Loucy (cell line): ENCODE measurements at regions not wholly inside any gene's neighbourhood (a gene's known extent, or its start where the extent isn't known, plus 50 kb on each side); places are given as distances from the start of the nearest gene placed in this dataset.

Experiments
- EZH2phosphoT487 ChIP-seq: fragments of 200-600 bp; IDR thresholded peaks from 2 replicates; pipeline ENCODE4 v1.6.1; 2018; ENCODE audit warnings: antibody characterized with exemption, mild to moderate bottlenecking, moderate library complexity, borderline replicate concordance
- TF ChIP-seq, protein P1 (sequence below): fragments of 200-600 bp; sonication (generic); conservative IDR thresholded peaks from 2 replicates; pipeline ENCODE4 v1.5.1; 2014; ENCODE audit warnings: mild to moderate bottlenecking, antibody characterized with exemption, low read length

DNA sequence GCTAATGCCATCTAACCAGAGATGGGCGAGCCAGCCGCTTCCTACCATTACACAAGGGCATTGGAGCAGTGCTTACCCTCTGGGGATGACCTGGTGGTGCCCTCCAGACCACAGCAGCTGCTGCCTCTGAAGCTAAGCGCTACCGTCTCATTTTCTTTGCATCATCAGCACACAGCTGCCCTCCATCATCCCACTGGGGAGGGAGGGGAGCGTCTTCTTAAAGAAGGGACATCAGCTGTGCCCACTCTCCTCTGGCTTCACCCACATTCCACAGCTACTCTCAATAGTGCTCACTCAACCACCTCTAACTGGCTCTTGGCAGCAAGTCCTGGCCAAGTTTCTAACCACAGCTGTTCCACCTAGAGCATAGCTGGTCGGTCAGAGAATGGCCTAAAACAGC lies 503.4 kb downstream of the NFIB start:
- TF ChIP-seq, protein P1, sequence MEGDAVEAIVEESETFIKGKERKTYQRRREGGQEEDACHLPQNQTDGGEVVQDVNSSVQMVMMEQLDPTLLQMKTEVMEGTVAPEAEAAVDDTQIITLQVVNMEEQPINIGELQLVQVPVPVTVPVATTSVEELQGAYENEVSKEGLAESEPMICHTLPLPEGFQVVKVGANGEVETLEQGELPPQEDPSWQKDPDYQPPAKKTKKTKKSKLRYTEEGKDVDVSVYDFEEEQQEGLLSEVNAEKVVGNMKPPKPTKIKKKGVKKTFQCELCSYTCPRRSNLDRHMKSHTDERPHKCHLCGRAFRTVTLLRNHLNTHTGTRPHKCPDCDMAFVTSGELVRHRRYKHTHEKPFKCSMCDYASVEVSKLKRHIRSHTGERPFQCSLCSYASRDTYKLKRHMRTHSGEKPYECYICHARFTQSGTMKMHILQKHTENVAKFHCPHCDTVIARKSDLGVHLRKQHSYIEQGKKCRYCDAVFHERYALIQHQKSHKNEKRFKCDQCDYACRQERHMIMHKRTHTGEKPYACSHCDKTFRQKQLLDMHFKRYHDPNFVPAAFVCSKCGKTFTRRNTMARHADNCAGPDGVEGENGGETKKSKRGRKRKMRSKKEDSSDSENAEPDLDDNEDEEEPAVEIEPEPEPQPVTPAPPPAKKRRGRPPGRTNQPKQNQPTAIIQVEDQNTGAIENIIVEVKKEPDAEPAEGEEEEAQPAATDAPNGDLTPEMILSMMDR = no peak
- TF ChIP-seq EZH2phosphoT487 = no peak
